ENCODE measurements at regions not wholly inside any gene's neighbourhood (a gene's known extent, or its start where the extent isn't known, plus 50 kb on each side); places are given as distances from the start of the nearest gene placed in this dataset.

DNA sequence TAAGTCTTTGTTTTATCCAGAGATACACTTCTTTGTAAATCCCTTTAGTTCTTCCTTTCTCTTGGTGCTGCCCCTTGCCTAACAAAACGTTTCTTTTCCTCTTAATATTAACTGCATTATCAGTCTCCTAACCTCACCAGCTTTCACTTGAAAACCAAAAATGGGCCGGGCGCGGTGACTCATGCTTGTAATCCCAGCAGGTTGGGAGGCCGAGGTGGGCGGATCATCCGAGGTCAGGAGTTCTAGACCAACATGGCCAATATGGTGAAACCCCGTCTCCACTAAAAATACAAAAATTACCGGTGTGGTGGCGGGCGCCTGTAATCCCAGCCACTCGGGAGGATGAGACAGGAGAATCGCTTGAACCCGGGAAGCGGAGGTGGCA, 329.8 kb upstream of the MIR17HG start:
- Histone ChIP-seq H3K9me3 (ENCODE audit: control insufficient read depth, insufficient read depth, low read length) (no peaks in the 10 kb centered on the region), H3K4me1 (ENCODE audit: insufficient read depth, low read length) (no peaks in the 10 kb centered on the region), H3K9ac (ENCODE audit: low read depth, low read length) (peak overlapping the region; percentile 12; the same call in 1 of the 2 replicates), H3K36me3 (ENCODE audit: insufficient read depth, low read length) (no peaks in the 10 kb centered on the region)

DNA sequence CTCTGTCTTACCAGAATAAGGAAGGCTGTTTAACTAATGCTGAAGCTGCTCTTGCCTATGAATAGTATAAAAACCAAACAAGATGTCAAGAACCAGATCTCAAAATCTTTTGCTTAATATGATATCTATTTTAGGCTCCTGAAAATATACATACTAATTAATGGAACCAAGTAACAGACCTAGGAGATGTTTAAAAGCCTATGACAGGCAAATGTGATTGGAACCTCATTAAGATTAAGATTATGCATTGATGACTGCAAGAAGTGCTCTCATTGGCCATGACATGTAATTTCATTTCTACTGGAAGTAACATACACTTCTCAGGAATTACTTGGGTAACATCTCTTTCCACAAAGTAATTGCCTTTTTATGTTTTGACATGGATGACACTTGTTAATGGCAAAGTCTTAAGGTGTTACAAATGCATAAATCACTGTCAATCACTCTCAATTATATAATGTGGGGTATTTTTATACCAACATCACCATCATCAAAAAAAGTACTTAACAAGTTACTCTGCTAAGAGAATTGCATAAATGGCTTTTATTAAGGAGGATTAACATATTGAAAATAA, 326.9 kb upstream of the MIR17HG start:
- Histone ChIP-seq H3K9me3 (ENCODE audit: control insufficient read depth, insufficient read depth, low read length) (no peaks in the 10 kb centered on the region), H3K36me3 (ENCODE audit: insufficient read depth, low read length) (no peaks in the 10 kb centered on the region), H3K4me1 (ENCODE audit: insufficient read depth, low read length) (no peaks in the 10 kb centered on the region; the same call in 1 of the 2 replicates), H3K9ac (ENCODE audit: low read depth, low read length) (no peak overlapping the region)

DNA sequence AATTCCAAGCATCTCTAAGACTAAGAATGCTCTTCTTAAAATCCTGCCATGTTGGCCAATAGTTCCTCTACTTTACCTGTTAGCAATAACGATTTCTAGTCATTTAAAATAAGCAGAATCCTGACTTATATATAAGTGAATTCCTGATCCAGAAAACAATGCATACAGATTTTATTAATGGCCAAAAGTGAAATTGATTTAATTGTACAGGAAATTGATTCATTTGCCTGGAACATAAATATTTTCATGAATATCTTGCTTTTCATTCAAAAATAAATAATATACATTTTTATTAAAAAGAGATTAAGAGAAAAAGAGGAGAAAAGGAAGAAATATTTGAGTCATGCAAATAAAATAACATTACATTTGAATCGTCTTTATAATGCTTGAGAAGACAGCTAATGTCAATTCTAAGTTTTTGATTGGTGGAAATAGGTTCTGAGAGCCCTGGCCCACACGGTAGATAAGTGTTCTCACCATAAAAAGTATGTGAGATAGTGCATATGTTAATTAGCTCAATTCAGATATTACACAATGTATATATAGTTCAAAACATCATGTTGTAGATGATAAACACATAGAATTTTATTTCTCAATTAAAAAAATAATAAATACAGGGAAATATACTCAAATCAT, 323.2 kb upstream of the MIR17HG start:
- no peaks in the 10 kb centered on the region; the same call in 1 of the 2 replicates for H3K4me1 ChIP-seq (ENCODE audit: insufficient read depth, low read length)
- H3K36me3 ChIP-seq (ENCODE audit: insufficient read depth, low read length) = no peaks in the 10 kb centered on the region
- no peaks in the 10 kb centered on the region for H3K9me3 ChIP-seq (ENCODE audit: control insufficient read depth, insufficient read depth, low read length)
- no peak overlapping the region for H3K9ac ChIP-seq (ENCODE audit: low read depth, low read length)

DNA sequence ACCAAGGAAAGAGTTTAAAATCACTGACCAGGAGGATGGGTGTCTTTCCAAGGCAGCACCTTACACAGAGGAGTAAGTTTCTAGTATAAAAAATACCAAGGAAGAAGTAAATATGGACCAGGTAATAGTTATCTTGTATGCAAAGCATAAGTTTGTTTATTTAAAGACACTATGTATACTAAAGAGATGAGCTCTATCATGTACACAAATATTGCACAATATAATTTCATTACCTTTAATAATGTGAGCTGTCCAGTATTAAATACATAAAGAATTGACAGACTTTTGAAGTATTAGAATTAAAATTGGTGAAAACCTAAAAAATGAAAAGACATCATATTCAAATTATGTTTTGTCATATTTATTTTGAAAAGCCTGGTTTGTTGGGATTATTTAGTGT, 322.0 kb upstream of the MIR17HG start:
- H3K4me1 ChIP-seq (ENCODE audit: insufficient read depth, low read length) = no peaks in the 10 kb centered on the region; the same call in 1 of the 2 replicates
- no peaks in the 10 kb centered on the region for H3K9me3 ChIP-seq (ENCODE audit: control insufficient read depth, insufficient read depth, low read length)
- H3K9ac ChIP-seq (ENCODE audit: low read depth, low read length) = no peak overlapping the region
- no peaks in the 10 kb centered on the region for H3K36me3 ChIP-seq (ENCODE audit: insufficient read depth, low read length)

DNA sequence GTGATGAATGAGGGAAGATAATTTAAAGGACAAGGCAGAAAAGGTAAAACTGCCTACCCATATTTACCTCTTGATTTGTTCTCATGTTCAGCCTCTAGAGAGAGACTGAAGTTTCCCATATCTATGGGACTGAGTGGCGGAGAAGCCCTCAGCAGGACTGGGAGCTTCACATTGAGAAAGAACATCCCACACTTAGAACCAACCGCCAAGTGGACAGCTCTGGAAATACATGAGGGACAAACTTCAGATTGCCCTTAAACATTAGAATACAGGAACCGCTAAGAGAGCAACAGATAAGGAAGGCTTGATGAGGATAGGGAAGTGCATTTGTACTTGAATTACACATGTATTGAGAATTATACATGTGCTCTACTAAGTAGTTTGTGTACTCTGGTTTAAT, 316.0 kb upstream of the MIR17HG start:
- Histone ChIP-seq H3K36me3 (ENCODE audit: insufficient read depth, low read length) (no peaks in the 10 kb centered on the region), H3K9me3 (ENCODE audit: control insufficient read depth, insufficient read depth, low read length) (no peaks in the 10 kb centered on the region), H3K4me1 (ENCODE audit: insufficient read depth, low read length) (no peaks in the 10 kb centered on the region), H3K9ac (ENCODE audit: low read depth, low read length) (no peak overlapping the region)

DNA sequence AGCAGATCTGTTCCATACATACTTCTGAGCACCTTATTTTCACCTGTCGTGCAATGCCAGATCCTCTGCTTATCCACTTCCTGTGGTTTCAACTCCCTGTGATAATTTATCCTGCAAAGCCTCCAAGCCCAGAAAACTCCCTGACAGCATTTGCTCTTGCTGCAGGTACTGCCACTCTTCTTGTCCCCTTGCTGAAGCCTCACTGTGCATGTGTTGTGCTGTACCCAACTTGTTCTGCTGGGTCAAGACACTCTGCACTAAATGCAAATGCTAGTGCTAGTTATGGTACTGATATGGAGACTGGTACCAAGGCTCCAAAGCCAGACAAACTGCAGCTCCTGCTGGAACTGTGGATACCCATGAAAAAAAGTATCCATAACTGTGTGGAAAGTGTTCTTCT, 315.4 kb upstream of the MIR17HG start:
- Histone ChIP-seq H3K9ac (ENCODE audit: low read depth, low read length) (no peak overlapping the region), H3K36me3 (ENCODE audit: insufficient read depth, low read length) (no peaks in the 10 kb centered on the region), H3K4me1 (ENCODE audit: insufficient read depth, low read length) (peaks cover 5% of the 10 kb centered on the region; the same call in 1 of the 2 replicates), H3K9me3 (ENCODE audit: control insufficient read depth, insufficient read depth, low read length) (no peaks in the 10 kb centered on the region)

DNA sequence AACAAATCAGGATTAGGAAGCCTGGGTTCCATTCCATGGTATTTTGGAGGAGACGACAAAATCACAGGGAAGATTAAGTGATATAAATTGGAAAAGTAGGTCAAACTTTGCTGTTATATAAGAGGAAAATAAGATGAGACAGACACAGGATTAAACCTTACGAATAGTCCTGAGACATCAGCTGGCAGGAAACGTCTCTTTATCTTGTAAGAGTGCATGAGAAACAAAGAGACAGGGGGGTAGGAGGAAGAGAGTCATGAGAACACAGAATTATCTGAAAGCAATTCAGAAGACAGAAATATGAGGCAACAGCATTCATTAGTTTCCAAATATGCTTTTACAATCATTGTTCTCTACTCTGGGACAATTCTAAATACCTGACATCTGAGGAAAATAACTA, 310.6 kb upstream of the MIR17HG start:
- Histone ChIP-seq H3K9me3 (ENCODE audit: control insufficient read depth, insufficient read depth, low read length) (no peaks in the 10 kb centered on the region), H3K9ac (ENCODE audit: low read depth, low read length) (no peak overlapping the region), H3K4me1 (ENCODE audit: insufficient read depth, low read length) (peaks cover 7% of the 10 kb centered on the region; the same call in 1 of the 2 replicates), H3K36me3 (ENCODE audit: insufficient read depth, low read length) (no peaks in the 10 kb centered on the region)

DNA sequence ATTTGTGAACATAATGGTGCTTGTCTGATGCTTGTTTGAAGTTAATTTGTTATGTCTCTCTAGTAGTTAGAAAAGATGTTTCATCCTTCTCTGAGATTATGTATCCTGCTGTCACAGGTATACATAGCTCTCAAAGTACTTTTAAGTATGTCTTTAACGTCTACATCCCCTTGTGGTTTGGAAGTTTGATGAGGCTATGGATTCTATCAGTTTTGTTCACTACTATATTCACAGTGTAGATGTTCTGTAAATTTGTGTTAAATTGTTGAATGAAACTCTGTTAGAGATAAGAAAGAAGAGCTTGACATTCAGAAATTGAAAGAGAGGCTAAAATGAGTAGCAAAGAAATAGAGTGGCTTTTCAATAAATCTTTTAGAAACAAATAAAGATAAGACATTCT, 304.6 kb upstream of the MIR17HG start:
- H3K36me3 ChIP-seq (ENCODE audit: insufficient read depth, low read length) = no peaks in the 10 kb centered on the region
- H3K9ac ChIP-seq (ENCODE audit: low read depth, low read length) = no peak overlapping the region
- H3K9me3 ChIP-seq (ENCODE audit: control insufficient read depth, insufficient read depth, low read length) = no peaks in the 10 kb centered on the region
- H3K4me1 ChIP-seq (ENCODE audit: insufficient read depth, low read length) = no peaks in the 10 kb centered on the region

DNA sequence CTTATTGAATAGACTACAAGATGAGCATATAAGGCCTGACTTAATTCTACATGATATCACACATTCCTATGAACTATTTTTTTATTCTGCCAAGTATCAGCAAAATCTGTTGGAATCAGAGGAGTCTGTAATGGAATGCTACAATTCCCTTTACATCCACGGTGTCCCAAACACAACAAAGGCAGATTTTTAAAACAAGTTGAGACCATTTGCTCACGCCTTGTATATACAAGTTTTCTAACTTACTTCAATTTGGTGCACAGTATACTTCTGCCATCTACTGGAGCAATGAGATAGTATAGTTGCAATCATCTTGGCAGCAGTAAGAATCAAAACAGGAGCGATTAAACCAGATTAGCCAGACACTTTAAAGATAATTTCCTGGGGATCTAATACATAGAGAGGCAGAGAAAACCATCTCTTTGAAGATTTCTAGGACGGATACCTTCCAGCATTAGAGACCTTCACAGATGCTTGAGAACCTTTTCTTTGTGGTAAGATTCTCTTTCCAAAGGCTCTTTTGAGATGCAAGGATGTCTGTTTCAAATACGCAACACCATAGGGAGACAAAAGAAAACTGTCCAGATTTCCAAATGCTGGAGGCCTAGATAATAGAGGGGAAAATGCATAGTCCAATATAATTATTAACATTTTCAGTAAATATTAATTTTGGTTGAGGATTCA, 302.0 kb upstream of the MIR17HG start:
- no peaks in the 10 kb centered on the region for H3K36me3 ChIP-seq (ENCODE audit: insufficient read depth, low read length)

DNA sequence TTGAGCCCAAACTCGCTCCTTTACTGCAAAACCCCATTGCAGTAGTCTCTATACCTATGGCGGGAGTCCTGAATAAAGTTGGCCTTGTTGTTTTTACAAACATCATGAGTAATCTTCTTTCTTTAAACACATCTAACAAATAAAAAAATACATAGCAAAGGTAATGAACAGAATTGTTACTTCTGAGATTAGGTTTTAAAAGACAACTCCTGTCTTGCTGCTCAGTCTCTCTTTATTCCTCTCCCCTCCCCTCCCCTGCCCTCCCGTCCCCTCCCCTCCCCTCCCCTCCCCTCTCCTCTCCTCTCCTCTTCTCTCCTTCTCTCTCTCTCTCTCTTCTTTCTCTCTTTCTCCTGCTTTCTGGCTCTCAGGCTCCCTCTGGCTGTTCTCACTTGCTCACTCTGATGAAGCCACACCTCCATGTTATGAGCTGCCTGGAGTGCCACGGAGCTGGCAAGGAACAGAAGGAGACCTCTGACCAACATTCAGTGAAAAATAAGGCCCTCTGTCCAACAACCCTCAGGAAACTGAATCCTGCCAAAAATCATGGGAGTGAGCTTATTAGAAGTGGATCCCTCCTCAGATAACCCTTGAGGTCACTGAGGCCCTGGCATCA, 300.7 kb upstream of the MIR17HG start:
- Histone ChIP-seq H3K9me3 (ENCODE audit: control insufficient read depth, insufficient read depth, low read length) (no peaks in the 10 kb centered on the region), H3K4me1 (ENCODE audit: insufficient read depth, low read length) (no peaks in the 10 kb centered on the region), H3K9ac (ENCODE audit: low read depth, low read length) (no peak overlapping the region), H3K36me3 (ENCODE audit: insufficient read depth, low read length) (no peaks in the 10 kb centered on the region)

More for the DNA sequence above, 302.0 kb upstream of the MIR17HG start:
- no peak overlapping the region for H3K9ac ChIP-seq (ENCODE audit: low read depth, low read length)
- no peaks in the 10 kb centered on the region for H3K4me1 ChIP-seq (ENCODE audit: insufficient read depth, low read length)
- H3K9me3 ChIP-seq (ENCODE audit: control insufficient read depth, insufficient read depth, low read length) = no peaks in the 10 kb centered on the region

DNA sequence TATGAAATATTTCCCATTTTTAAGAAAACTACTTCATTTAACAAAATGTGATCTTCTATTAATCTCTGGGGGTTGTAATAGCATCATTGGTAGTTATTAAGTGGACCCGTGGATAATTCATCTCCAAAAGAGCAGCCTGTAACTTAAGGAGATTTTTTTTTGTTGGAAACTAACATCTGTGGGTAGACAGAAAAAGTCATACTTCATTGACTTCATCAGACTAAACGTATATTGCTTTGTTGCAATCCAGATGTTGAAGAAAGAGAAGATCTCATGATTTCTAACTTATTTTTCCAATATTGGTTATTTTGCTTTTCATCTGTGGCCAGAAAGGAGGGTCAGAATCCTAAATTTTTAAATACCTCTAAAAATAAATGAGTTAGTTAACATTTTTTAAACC, 296.5 kb upstream of the MIR17HG start:
- Histone ChIP-seq H3K9me3 (ENCODE audit: control insufficient read depth, insufficient read depth, low read length) (no peaks in the 10 kb centered on the region), H3K9ac (ENCODE audit: low read depth, low read length) (no peak overlapping the region), H3K4me1 (ENCODE audit: insufficient read depth, low read length) (no peaks in the 10 kb centered on the region), H3K36me3 (ENCODE audit: insufficient read depth, low read length) (no peaks in the 10 kb centered on the region)

DNA sequence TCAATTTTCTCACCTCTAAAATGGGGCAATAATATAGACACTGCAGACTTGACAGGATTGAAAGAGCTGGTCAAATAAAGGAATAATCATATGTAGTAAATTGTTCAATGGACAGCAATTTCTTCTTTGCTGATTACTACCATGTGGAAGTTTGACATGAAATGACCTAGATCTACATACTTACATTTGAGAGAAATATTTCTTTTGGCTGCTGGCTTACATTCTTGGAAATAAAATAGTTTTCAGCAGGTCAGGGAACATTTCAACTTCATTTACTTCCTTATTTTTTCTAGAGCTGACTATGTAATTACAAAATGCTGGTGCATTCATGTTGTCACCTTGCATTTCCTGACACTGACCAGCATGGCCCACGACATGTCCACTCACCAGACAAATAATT, 294.6 kb upstream of the MIR17HG start:
- Histone ChIP-seq H3K36me3 (ENCODE audit: insufficient read depth, low read length) (no peaks in the 10 kb centered on the region), H3K9ac (ENCODE audit: low read depth, low read length) (no peak overlapping the region), H3K4me1 (ENCODE audit: insufficient read depth, low read length) (no peaks in the 10 kb centered on the region), H3K9me3 (ENCODE audit: control insufficient read depth, insufficient read depth, low read length) (no peaks in the 10 kb centered on the region)

DNA sequence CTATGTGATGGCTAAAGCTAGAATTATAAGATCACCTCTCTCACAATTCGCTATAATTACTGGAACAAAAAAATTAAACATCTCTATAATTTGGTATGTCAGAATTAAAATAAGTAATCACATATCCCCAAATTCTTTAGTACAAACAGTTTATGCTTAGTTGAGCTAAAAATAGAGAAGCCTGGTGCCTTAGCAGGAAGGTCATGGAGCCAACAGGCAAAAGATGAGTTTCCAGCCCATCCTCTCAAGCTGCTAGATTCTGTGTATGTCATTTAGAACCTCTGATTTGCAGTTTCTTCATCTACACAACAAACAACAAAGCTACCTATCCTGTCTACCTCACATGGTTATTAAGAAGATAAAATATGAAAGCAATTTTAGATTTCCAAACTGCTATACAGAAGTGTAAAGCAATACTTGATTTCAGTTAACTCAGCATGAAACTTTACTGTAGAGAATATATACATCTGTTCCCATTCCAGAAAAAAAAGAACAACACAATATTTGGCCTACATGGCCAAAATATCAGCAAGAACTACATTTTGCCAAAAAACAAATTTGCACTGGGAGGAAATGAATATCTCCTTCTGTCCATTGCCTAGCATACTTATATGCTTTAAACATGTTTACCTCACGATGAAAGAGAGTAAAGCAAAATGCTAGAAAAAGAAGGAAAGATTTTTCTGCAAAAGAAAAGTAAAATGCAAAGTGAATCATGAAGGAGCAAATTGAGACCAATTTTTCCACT, 294.0 kb upstream of the MIR17HG start:
- Histone ChIP-seq H3K9me3 (ENCODE audit: control insufficient read depth, insufficient read depth, low read length) (no peaks in the 10 kb centered on the region), H3K9ac (ENCODE audit: low read depth, low read length) (no peak overlapping the region), H3K36me3 (ENCODE audit: insufficient read depth, low read length) (no peaks in the 10 kb centered on the region), H3K4me1 (ENCODE audit: insufficient read depth, low read length) (no peaks in the 10 kb centered on the region)

DNA sequence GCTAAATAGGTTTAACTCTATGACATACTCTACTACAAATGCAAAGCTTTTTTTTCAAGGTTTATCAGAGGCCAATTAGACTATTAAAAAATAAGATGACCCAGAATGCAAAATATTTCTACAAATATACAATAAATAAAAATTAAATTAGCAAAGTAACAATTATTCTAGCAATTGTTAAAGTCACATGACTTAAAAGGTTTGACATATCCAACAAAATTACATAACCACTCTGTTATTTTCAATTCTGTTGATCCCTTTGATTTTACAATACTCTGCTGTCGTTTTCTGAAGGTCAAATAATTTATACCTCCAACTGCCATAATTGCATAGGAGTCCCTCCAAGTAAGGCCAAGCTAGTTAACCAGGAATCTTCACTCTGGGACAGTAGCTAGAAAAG, 292.6 kb upstream of the MIR17HG start:
- H3K9ac ChIP-seq (ENCODE audit: low read depth, low read length) = no peak overlapping the region
- no peaks in the 10 kb centered on the region for H3K4me1 ChIP-seq (ENCODE audit: insufficient read depth, low read length)
- H3K9me3 ChIP-seq (ENCODE audit: control insufficient read depth, insufficient read depth, low read length) = no peaks in the 10 kb centered on the region
- no peaks in the 10 kb centered on the region for H3K36me3 ChIP-seq (ENCODE audit: insufficient read depth, low read length)

Measured in ES-I3 (cell line).